Fibroblast of skin of abdomen (primary cell): ENCODE measurements at regions not wholly inside any gene's neighbourhood (a gene's known extent, or its start where the extent isn't known, plus 50 kb on each side); places are given as distances from the start of the nearest gene placed in this dataset.

Experiments
- DNase-seq: peaks from one replicate; pipeline ENCODE4 v3.0.0-alpha.2; 2013

DNA sequence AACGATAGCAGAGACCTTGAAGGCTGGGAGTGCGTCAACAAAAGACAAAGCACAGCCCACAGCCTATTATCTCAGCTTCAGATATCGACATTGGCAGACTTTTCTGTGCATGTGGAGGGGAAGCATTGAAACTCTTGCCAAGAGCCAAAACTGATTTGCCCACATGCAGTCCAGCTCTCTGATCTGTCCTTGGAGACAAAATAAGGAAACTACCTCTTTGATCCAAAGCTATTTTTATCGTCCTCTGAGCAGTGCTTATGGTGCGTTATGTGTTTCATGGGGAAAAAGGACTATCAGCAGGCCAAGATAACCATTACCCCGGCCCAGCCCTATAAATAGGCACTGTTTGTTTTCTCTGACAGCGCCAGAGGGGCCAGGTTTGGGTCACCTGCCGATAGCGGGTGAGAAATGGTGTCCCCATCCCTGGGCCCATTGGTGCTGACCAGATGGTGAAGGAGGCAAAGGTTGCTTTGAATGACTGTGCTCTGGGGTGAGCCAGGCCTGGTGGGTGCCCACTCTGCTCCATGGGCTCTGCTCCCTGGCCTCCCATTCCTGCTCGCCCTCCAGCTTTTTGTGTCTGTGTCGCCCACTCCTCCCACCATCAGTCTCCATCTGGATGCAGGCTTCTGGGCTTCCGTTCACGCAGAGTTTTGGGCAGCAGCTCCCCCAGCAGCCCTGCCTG is 176.1 kb upstream of the HS6ST1 start:
- no peak for DNase-seq

DNA sequence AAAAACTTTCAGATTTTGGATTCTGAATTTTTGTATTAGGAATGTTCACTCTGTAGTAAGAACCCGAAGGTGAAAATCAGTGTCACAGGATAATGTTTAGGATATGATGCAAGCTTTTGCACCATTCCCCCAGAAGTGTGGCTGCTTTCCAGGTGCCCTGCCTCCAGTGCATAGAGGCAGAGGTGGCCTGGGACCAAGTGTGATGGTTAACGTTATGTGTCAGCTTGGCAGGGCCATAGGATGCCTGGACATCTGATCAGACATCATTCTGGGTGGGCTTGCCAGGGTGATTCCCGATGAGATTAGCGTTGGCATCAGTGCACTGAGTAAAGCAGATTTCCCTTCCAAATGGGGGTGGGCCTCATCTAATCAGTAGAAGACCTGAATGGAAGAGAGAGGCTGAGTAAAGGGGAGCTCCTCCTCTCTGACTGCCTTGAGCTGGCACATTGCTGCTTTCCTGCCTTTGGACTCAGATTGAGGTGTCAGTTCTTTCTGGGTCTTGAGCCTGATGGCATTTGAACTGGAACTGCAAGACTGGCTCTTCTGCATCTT is 177.4 kb upstream of the HS6ST1 start:
- no peak for DNase-seq

DNA sequence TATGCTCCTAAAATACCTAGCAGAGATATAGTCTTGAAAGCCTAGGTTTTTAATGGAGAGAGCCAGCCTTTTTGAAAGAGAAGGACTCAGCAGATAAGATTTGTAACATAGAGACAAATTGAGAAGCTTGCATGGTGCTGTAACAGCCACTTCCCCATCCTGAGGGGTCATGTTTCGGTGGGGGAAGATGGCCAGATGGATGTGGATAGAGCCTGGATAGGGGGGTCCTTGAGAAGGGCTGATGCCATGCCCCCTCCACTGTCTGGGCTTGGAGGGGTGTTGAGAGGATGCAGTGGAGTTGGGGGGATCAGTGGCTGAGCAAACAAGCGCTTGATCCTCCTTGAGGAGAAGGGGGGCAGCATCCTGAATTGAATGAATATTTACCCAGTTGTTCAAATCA is 178.0 kb upstream of the HS6ST1 start:
- DNase-seq: no peak

DNA sequence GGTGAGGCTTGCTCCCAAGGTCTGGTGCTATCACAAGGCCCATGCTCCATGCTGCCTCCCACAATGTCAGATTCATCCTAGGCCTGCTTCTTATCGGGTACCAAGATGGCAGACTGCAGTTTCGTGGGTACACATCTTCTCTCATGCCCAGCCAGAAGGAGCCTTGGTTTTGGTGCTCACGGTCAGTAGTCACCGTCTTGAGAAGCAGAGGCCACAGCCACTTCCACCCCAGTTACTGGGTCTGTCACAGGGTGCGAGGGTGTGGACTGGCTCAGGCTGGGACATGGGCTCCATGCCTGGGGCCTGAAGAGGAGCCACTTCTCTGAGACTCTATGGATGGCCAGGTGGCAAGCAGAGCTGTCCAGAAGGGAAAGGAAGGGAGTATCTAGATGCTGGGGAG is 178.8 kb upstream of the HS6ST1 start:
- DNase-seq: no peak

DNA sequence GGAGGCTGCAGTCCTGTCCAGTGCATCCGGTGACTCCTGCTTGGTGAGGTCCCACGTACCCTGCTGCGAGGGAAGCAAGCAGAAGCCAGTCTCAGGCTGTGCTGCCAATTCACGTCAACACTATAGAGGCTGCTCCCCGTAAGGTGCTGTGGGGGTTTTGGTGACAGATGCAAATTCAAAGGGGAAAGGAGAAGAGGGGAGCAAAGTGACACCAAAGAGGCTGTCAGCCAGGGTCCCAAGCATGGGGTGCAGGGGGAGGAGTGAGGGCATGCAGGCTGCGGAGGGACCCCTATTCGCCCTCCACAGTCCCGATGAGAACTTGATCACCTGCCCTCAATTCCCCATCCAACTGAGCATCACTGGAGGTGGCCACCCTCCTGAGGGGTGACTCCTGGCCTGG is 179.4 kb upstream of the HS6ST1 start:
- no peak for DNase-seq

DNA sequence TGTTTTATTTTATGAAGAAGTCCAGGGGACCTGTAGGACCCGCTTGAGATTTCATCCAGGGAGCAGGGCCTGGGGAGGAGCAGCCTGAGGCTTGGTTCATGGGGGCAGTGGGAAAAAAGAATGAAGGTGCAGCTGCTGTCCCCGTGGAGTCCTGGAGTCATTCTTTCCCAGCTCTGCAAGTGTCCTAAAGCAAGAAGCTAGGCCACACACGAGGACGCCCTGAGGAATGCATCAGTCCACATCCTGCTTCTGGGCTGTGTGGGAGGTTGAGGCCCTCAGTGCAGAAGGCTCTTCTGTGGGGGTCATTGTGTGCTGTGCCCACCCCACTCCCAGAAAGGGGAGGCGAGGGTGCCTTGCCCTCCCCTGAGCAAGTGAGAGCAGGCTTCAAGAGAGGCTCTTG is 179.9 kb upstream of the HS6ST1 start:
- peak; percentile 21 for DNase-seq

DNA sequence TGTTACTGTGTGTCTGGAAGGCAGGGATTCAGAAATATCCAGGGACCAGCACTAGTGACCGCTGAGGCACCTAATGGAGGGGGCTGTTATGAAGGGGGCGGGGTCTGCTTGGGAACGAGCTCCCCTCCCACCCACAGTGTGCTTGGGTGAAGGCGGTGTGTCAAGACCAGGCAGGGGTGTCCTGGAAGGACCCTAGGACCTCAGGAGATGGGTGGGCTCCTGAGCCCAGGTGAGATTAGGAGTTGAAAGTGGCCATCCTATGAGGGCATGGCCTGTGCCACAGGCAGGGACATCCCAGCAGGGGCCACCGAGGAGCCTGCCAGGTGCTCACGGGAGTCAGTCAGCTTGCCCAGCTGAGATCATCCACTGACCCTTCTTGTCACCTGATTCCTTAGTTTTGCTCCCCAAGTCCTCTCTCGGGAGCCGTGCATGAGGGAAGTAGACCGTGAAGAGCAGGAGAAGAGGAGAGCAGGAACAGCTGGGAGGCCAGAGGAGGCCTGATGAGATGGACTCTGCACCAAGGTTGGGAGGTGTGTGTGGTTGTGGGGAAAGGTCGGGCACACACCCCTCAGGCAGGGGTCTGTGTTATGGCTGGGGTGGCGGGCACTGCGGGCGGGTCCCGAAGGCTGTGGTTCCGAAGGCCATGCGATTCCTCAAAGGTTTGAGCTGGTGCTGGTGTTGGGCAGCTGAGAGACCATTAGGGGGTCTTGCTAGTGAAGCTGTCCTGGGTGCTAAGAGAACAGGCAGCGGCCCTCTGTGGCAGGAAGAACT is 180.9 kb upstream of the HS6ST1 start:
- no peak for DNase-seq

DNA sequence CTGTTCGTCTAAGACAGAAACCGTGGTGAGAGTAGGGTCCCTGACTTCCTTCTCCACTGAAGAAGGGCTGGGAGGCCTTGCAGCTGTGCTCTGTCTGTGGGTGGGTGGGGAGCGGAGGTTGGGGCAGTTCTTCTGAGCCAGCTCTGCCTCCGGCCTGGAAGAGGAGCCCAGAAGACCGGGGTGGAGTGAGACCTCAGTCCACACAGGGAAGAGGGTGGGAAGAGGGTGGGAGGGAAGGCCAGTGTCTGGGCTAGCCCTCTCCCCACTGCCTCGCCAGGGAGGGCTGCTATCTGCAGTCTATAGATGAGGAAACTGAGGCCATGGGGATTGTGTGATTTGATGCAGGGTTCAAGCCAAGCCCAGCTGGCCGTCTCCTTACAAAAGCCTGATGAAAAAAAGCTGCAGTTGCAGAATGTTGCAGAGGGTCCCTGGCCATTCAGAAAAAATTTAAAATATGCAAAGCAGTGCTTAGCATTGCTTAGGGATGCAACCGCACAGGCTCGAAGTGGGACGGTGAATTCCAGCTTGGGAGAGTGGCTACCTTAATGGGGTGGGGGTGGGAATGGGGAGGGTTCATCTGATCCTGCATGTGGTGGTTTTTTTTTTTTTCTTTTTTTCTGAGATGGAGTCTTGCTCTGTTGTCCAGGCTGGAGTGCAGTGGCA is 181.6 kb upstream of the HS6ST1 start:
- peak; percentile 81 for DNase-seq

DNA sequence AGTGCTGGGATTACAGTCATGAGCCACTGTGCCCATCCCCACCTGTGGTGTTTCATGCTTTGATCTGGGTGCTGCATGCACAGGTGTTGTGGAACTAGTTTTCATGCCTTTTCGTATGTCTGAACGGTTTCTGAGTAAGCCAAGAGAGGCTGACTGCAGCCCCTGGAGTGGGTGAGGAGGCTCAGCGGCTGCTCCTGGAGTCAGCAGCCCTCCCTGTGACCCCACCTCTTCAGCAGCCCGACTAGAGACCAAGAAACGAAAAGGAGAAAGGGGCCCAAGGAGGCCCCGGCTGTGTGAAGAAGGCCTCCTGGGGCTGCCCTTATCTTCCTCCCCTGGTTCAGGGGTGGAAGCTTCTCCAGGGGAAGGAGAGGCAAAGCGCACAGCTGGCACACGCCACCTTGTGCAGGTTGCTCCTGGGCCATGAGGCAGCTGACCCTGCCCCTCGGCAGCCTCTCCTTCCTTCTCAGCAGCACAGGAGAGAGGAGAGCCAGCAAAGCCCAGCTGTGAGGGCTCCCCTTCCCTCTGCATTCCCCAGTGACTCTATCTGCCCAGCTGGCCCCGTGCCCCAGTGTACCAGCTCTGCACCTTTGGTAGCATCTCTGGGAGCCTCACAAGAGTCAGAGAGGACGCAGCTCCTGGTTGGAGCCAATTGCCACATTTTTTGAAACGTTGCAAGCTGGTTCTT is 182.5 kb upstream of the HS6ST1 start:
- no peak for DNase-seq

DNA sequence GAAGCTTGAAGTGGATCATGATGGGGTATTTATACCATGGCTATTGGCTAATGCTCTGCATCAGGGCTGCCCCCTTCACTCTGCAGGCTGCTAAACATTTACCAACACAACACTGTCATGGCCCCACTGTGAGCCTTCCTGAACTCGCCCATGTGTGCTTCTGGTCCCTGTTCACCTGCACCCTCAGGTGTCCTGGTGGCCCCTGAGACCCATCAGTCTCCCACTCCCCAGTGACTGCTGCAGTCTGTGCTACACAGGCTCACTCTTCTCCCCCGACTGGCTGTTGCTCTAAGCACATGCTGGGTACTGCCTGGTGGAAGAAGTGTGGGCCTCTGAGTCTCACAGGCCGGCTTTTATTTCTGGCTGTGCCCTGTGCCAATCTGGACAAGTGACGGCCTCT is 183.0 kb upstream of the HS6ST1 start:
- DNase-seq: no peak

DNA sequence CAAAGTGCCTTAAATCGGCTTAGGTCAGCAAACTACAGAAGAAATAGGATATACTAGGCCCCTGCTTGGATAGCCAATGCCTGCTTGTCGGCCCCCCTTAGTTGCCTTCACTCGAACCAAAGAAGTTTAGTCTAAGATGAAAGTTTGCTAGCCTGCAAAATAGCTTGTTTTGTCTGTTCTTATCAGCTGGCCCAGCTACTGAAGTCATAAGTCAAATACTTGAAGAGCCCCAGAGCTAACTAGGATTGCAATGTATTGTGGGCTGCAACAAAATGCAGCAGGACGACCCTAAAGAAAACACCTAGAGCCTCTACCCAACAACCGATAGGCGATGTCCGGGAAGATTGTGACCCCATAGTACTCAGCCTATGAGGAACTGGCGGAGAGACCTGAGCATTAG is 183.5 kb upstream of the HS6ST1 start:
- no peak for DNase-seq

DNA sequence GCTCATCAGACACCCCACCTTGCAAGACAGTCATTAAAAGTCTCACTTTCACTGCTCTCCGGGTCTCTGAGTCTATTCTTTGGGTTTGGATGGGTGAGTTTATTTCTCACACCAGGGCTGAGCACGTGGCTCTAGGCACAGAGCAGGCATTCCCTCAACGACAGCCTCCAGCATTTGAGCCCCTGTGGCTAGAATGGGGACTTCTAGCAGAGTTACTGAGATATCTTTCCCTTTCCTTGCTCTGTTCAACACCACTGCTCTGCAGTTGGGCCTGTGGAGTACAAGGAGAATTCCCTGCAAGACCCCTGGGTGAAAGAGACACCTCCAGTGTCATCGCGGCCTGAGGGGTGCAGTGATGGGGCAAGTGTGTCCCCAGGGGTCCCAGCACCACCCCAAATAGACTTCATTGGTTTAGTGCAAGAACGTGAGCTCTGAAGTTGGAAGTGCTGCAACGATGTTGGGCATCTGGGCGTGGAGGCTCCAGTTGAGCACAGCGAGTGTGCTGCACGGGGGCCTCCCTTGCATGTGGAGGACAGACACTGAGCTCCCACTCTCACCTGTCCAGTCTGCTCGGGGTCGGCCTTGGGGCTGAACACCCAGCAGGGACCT is 184.1 kb upstream of the HS6ST1 start:
- no peak for DNase-seq

DNA sequence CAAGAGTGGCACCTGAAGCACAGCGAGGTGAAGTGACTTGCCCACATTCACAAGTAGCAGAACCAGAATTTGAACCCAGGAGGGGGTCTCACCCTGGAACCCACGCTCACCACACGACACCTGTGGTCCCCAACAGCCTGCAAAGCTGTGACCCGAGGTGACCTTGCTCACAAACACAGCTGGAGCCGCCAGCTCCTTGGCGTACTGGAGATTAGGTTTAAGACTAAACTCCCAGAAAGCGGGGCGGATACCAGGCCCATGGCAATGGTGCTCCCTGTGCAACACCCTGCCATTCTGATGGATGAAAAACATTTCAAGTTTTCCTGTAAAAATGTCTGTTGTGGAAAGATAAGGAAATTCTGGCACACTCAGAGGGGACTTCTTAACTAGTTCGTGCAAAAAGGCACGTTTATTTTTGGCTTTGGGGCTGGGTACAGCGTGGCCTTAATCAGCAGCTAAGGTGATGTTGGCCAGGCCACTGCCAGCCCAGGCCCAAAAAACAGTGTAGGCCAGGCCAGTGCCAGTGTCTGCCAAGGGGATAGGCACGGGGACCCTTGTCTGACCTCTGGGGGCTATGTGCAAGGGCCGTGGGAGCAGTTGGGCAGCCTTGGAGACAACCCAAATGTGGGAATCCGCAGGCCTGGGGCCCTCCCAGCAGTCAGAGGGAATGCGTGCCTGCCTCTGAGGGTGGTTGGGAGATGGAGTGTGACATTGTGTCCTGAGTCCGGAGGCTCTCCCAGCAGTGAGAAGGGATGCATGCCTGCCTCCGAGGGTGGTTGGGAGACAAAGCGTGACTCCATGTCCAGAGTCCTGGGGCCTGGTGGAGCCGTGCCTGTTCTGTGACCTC is 185.0 kb upstream of the HS6ST1 start:
- DNase-seq: no peak

DNA sequence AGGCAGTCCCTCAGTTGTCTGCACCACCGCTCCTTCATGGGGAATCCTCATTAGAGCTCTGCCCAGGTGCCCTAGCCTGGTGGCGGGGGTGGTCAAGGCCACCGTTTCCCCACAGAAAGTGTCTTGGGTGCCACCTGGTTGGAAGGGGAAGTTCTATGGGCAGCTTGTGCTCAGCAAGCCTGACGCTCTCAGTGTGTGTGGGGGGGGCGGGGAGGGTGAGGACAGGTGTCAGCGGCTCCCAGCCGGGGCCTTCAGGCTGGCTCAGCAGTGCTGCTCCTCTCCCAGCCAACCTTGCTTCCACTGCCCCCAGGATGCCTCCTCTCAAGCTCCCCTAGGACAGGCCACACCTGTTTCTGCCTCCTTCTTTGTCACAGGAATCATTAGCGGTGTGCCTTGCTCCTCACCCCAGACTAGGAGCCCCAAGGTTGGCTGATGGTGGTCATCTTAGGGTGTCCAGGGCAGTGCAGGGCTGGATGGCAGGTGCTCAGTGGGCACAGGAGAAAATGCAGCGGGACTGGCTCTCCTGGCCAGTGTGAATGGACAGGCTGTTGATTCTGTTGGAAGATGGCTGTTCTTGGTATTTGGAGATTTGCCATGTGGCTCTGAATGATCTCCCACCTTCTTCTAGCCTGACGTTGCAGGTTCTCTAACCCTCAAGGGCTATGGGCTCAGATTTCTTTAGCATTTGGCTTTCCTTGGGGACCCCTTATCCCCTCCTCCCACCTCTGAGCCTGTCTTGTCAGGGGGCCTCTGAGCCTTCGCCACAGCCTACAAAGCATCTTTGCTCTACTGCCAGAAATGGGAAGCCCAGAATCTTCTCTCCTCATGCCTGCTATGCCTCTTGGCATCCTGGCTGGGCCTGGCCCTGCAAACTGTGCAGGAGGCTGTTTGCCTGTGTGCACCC is 185.8 kb upstream of the HS6ST1 start:
- no peak for DNase-seq

DNA sequence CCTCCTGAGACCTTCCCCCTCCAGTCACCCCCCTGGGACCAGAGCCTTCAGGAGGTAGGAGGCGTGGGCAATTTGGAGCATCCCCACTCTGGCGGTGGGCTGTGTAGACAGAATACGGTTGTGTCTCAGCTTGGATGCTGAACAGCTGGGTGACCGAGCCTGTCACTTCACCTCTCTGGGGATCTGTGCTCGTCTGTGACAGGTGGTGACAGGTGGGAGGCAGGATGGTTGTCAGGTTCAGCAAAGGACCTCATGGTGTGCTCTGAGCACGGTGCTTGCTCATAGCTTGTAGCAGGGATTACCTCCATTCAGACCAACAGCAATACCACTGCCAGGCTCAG is 186.5 kb upstream of the HS6ST1 start:
- DNase-seq: no peak

DNA sequence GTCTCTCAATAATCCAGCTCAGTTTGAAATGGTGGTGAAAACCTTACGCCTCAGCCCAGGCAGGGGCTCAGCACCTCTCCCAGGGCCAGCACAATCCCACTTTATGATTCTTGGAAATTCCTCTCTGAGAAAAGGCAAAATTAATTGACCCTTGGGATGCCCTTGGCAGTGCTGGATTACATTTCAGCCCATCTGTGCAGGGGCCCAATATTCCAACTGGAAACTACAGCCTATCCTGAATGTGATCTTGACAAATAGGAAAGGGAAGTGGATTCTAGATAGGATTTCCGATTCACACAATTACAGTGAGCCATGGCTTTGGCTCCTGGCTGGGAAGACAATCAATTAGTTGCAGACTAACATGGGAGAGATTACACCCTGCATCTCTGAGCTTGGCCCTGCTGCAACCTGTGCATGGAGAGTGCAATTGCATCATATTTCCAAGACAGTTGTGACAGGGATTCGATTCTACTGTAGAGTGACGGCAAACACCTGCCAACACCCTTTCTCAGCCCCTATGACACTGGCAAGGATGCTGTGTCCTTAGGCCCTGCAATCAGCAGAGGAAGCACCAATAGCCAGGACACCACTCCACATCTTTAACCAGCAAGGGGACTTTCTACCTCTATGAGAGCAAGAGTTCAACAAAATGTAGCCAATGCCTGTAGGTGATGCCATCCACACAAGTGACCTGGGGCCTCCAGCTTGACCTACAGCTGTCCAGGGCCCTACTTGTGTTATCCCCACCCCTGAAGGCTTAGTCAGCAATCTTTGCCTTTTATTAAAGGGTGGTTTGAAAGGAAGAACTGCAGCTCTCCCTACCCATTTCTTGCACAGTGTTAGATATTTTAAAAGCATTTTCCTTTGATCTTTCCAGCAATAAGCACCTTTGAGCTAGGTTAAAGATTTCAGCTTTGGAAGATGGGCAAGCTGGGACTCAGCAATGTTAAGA is 187.2 kb upstream of the HS6ST1 start:
- no peak for DNase-seq

DNA sequence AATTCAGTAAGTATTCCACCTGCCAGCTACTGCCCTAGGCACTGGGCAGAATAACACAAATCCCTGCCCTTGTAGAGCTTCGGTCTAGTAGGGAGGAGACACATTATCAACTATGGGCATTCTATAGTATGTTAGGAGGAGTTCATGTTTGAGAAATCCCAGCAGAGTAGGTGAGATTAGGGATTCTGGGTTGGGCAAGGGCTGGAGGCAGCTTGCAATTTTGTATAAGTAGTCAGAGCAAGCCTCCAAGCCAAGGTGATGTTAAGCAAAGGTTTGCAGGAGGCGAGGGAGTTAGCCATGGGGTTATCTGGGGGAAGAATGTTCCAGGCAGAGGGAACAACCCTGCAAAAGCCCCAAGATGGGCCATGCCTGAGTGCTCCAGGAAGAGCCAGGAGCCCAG is 187.9 kb upstream of the HS6ST1 start:
- no peak for DNase-seq

DNA sequence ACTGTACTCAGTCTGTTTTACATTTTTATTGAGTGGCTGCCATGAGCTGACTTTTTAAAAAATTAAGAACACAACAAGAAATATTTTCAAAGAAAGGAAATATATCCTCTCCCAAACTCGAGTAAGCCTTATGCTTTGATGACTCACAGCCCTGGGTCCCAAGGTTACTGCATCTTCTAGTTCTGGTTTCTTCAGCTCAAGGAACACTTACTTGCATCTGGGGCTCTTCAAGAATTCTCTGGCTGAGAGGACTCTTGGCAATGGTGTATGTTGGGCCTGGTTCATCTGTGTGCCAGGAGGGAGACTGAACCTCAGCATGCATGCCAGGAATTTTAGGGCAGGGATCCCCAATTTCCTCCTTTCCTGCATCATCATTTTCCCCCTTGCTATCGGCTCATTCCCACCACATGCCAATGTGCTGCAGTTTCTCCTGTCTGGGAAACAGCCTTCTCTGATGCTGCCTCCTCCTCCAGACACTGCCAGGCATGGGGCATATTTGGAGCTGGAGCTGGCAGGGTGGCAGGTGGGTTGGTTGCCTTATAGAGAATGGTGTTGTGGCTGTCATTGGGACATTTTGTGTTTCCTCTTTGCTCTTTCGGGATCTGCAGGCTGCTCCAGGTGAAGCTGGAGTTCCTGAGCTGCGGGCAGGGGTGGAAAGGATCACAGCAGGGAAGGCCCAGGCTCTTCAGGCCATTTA is 192.2 kb upstream of the HS6ST1 start:
- DNase-seq: peak; percentile 62
